ENCODE measurements at regions not wholly inside any gene's neighbourhood (a gene's known extent, or its start where the extent isn't known, plus 50 kb on each side); places are given as distances from the start of the nearest gene placed in this dataset.

DNA sequence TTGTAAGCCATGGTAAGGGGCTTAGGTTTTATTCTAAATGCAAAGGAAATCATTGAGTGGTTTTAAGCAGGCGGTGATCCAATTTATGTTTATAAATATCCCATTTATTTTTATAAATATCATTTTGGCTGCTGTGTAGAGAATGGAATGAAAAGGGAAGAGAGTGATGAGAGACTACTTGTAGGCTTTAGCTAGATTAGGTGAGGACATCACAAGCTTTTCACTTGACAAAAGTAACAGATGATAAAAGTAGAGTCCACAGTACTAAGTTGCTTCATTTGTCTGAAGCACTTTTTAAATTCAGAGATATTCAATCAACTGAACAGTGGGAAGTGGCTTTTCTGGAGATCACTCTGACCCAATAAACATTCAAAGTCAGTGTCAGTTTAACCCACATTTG is 65.4 kb upstream of the FSHR start:
- TF ChIP-seq, protein P1, sequence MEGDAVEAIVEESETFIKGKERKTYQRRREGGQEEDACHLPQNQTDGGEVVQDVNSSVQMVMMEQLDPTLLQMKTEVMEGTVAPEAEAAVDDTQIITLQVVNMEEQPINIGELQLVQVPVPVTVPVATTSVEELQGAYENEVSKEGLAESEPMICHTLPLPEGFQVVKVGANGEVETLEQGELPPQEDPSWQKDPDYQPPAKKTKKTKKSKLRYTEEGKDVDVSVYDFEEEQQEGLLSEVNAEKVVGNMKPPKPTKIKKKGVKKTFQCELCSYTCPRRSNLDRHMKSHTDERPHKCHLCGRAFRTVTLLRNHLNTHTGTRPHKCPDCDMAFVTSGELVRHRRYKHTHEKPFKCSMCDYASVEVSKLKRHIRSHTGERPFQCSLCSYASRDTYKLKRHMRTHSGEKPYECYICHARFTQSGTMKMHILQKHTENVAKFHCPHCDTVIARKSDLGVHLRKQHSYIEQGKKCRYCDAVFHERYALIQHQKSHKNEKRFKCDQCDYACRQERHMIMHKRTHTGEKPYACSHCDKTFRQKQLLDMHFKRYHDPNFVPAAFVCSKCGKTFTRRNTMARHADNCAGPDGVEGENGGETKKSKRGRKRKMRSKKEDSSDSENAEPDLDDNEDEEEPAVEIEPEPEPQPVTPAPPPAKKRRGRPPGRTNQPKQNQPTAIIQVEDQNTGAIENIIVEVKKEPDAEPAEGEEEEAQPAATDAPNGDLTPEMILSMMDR (IDR thresholded peaks at IDR 0.05): no peak
- TF ChIP-seq NRF1 (IDR thresholded peaks at IDR 0.05; ENCODE audit: low read depth, low read length): no peak
- no peak for TF ChIP-seq GATA2 (CRISPR knock-in tag; IDR thresholded peaks at IDR 0.05)
- no peak for TF ChIP-seq GABPA (IDR thresholded peaks at IDR 0.05; ENCODE audit: low read depth)
- TF ChIP-seq POLR2AphosphoS5 (IDR thresholded peaks at IDR 0.05; ENCODE audit: low read depth, low read length): no peak
- no peak for TF ChIP-seq EZH2phosphoT487 (IDR thresholded peaks at IDR 0.05; ENCODE audit: borderline replicate concordance, low read depth)

All from SK-N-SH (cell line).